ENCODE measurements at regions not wholly inside any gene's neighbourhood (a gene's known extent, or its start where the extent isn't known, plus 50 kb on each side); places are given as distances from the start of the nearest gene placed in this dataset.

- TF ChIP-seq CTCF (conservative IDR thresholded peaks at IDR 0.05 in 1 of 2, IDR thresholded peaks at IDR 0.05 in 1 of 2; ENCODE audit: low read depth in 1 of 2, low read length in 2 of 2) = no peak
- TF ChIP-seq EZH2 (IDR thresholded peaks at IDR 0.05; ENCODE audit: low read length, missing control alignments) = no peak
These were observed 177.4 kb upstream of the GLRA1 start for GRCh38 chr5:152102057-152102456.

Measured in fibroblast of lung (primary cell).